Stomach (tissue), 8 donors: ENCODE measurements at regions not wholly inside any gene's neighbourhood (a gene's known extent, or its start where the extent isn't known, plus 50 kb on each side); places are given as distances from the start of the nearest gene placed in this dataset.

Experiments
- DNase-seq, 2 donors: peaks; one replicate each; pipeline versions ENCODE4 v3.0.0 to v3.0.0-alpha.2; 2013 to 2019
- H3K27ac ChIP-seq, 5 donors: fragments of 200-600 bp in 4 of 5; sonication (generic) in 4 of 5; one replicate each; pipeline ENCODE4 v1.5.1; 2013 to 2019; ENCODE audit warnings: mild to moderate bottlenecking in 1 of 5, moderate library complexity in 1 of 5
- H3K27me3 ChIP-seq, 3 donors: fragments of 200-600 bp; sonication (generic); one replicate each; pipeline ENCODE4 v1.5.1; 2017 to 2019; ENCODE audit warnings: mixed run types in 1 of 3
- H3K36me3 ChIP-seq, 4 donors: fragments of 200-600 bp; sonication (generic); 1 replicate in 3 of 4; 2 replicates in 1 of 4; pipeline ENCODE4 v1.5.1; 2016 to 2019
- H3K4me1 ChIP-seq, 4 donors: fragments of 200-600 bp; sonication (generic); one replicate each; pipeline ENCODE4 v1.5.1; 2016 to 2019
- H3K4me3 ChIP-seq, 4 donors: fragments of 200-600 bp; sonication (generic) in 3 of 4; one replicate each; pipeline ENCODE4 v1.5.1; 2016 to 2019; ENCODE audit warnings: mild to moderate bottlenecking in 1 of 4
- H3K9me3 ChIP-seq, 4 donors: fragments of 200-600 bp; sonication (generic); one replicate each; pipeline ENCODE4 v1.5.1; 2016 to 2019
- EP300 ChIP-seq: sonication (generic); formaldehyde crosslinking; IDR thresholded peaks from one replicate; pipeline ENCODE4 v1.6.1; 2017; ENCODE audit warnings: antibody characterized with exemption
- POLR2A ChIP-seq, 4 donors: fragments of 450-650 bp; IDR thresholded peaks; one replicate each; pipeline ENCODE4 v1.6.1; 2016; ENCODE audit warnings: antibody characterized with exemption in 4 of 4, control low read depth in 2 of 4, mild to moderate bottlenecking in 1 of 4, moderate library complexity in 1 of 4
- POLR2AphosphoS5 ChIP-seq, 3 donors: sonication (generic); formaldehyde crosslinking; IDR thresholded peaks; one replicate each; pipeline ENCODE4 v1.6.1; 2016; ENCODE audit warnings: antibody characterized with exemption in 3 of 3
- WGBS, 5 donors: extraction: QIAGEN DNeasy Blood & Tissue Kit in 3 of 5; methylation state at CpG; one replicate each; pipeline versions ENCODE4 v1.1.5 to v1.1.7; 2013 to 2018; 5-methylcytosine and 5-hydroxymethylcytosine counted together
- intact Hi-C: fragments of 100-400 bp; cut with DNase I; formaldehyde crosslinking; loops from one replicate; pipeline ENCODE4 v1.15.1; 2023; ENCODE audit warnings: low total_unique reads
- TF ChIP-seq, protein P1 (sequence below), 7 experiments: fragments of 450-650 bp in 4 of 7; fragments of 200-600 bp in 3 of 7; sonication (generic) in 3 of 7; IDR thresholded peaks; one replicate each; pipeline ENCODE4 v1.5.1; 2016 to 2019; ENCODE audit warnings: antibody characterized with exemption in 7 of 7, control low read depth in 2 of 7, mild to moderate bottlenecking in 1 of 7
- donor health status: healthy with polysubstance abuse.
- donor health status: Bipolar disorder and iron deficiency.
- donor health status: healthy.

DNA sequence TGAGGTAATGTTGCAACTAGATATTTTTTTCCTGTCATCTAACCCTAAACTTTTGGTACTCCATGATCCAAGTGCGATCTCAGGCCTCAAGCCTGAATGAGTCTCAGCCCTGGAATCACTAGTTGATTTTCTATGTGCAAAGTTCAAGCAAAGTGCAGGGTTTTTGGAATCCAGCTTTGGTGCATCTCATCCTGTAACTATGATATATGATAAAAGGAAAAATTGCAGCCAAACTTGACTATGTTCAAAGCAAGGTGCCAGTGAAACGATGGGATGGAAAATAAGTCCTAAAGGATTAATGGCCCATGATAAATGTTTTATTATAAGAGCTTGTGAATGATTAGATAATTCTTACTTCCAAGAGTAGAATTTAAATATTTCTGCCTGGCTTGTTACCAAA, 78.9 kb upstream of the NT5C1B start:
- no peaks in the 10 kb centered on the region for H3K36me3 ChIP-seq
- no peak overlapping the region for H3K27ac ChIP-seq
- peaks cover 0 to 1% (median 0%) of the 10 kb centered on the region in 4 donors for H3K9me3 ChIP-seq
- no peaks in the 10 kb centered on the region for H3K27me3 ChIP-seq
- peak in 1 of 2 donors; percentile 56 for DNase-seq
- no peaks in the 10 kb centered on the region for H3K4me1 ChIP-seq
- TF ChIP-seq, protein P1, sequence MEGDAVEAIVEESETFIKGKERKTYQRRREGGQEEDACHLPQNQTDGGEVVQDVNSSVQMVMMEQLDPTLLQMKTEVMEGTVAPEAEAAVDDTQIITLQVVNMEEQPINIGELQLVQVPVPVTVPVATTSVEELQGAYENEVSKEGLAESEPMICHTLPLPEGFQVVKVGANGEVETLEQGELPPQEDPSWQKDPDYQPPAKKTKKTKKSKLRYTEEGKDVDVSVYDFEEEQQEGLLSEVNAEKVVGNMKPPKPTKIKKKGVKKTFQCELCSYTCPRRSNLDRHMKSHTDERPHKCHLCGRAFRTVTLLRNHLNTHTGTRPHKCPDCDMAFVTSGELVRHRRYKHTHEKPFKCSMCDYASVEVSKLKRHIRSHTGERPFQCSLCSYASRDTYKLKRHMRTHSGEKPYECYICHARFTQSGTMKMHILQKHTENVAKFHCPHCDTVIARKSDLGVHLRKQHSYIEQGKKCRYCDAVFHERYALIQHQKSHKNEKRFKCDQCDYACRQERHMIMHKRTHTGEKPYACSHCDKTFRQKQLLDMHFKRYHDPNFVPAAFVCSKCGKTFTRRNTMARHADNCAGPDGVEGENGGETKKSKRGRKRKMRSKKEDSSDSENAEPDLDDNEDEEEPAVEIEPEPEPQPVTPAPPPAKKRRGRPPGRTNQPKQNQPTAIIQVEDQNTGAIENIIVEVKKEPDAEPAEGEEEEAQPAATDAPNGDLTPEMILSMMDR (IDR thresholded peaks at IDR 0.05) = no peak
- 60 to 73% (median 72%) methylated on average over 2 of the region's 2 CpGs for WGBS, 5 donors
- H3K4me3 ChIP-seq = no peak overlapping the region
- intact Hi-C loops = no loop called here

DNA sequence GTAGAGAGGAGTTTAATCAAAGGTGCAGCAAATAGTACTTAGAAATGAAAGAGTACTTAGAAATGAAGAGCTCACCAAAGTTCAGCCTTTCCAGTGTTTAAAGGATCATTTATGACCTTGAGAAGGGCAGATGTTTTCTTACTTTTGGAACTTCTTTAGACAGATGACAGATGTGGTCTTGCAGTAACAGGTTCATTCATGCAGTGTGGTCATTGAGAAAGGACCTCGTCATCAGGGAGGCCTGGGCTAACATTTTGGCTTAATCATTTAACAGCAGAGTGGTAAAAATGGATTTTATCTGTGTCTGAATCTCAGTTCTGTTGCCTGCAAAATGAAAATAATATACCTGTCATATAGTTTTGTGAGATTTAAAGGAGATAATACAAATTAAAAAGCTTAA, 75.1 kb upstream of the NT5C1B start:
- Histone ChIP-seq H3K36me3 (no peaks in the 10 kb centered on the region), H3K27ac (no peak overlapping the region), H3K4me1 (no peaks in the 10 kb centered on the region), H3K27me3 (no peaks in the 10 kb centered on the region), H3K9me3 (no peaks in the 10 kb centered on the region), H3K4me3 (no peak overlapping the region)
- 82 to 100% (median 96%) methylated on average over 1 of the region's 1 CpG for WGBS, 5 donors
- DNase-seq = no peak
- intact Hi-C loops = no loop called here
- no peak for TF ChIP-seq POLR2AphosphoS5 (IDR thresholded peaks at IDR 0.05)
- TF ChIP-seq EP300 = no peak
- TF ChIP-seq, protein P1 (IDR thresholded peaks at IDR 0.05) = no peak
- TF ChIP-seq POLR2A (IDR thresholded peaks at IDR 0.05) = no peak

DNA sequence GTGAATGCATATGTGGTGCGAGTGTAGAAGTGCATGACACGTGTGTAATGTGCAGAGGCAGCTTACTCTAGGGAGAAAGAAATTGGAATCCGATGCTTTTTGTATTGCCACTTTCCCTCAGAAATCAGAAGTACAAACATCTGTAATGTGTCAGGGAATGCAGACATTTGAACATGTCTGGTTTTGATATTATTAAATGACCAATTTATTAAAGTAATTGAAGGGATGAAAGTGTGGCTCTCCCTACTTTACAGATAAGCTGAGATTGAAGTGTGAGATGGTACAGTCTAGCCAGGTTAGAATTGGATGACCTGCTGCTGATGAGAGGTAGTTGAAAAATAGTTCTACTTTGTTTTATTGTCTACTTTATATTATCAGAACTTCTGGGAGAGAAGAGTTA, 74.5 kb upstream of the NT5C1B start:
- no peak for TF ChIP-seq POLR2A (IDR thresholded peaks at IDR 0.05)
- no peak for TF ChIP-seq POLR2AphosphoS5 (IDR thresholded peaks at IDR 0.05)
- TF ChIP-seq, protein P1 (IDR thresholded peaks at IDR 0.05) = no peak
- TF ChIP-seq EP300 = no peak
- intact Hi-C loops = no loop called here
- DNase-seq = no peak
- Histone ChIP-seq H3K27me3 (no peaks in the 10 kb centered on the region), H3K36me3 (no peaks in the 10 kb centered on the region), H3K4me1 (no peaks in the 10 kb centered on the region), H3K4me3 (no peak overlapping the region), H3K27ac (no peak overlapping the region), H3K9me3 (no peaks in the 10 kb centered on the region)
- WGBS, 5 donors = 79 to 88% (median 86%) methylated on average over 3 of the region's 3 CpGs

DNA sequence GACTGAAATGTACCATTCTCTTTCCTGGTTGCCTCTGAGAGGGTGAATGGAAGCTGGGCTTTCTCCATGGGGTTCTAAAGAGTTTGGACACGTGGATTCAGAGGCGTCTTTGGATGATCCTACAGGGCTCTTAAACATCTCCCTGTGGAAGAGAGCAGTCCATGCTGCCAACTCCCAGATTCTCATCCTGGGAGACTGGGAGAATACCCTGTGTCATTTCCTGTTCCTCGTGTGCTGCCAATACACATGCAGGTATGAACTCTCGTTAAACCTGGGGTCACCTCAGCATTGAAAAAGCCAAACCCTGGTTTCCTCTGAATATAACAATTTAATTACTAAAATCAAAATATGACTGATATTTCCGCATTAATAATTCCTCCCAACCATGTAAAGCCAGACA, 73.3 kb upstream of the NT5C1B start:
- Histone ChIP-seq H3K36me3 (no peaks in the 10 kb centered on the region), H3K27me3 (no peaks in the 10 kb centered on the region), H3K4me1 (no peaks in the 10 kb centered on the region), H3K9me3 (no peaks in the 10 kb centered on the region), H3K4me3 (no peak overlapping the region), H3K27ac (no peak overlapping the region)
- 84 to 91% (median 86%) methylated on average over 5 of the region's 5 CpGs for WGBS, 5 donors
- intact Hi-C loops = no loop called here
- no peak for DNase-seq
- TF ChIP-seq, protein P1 (IDR thresholded peaks at IDR 0.05) = no peak
- TF ChIP-seq POLR2A (IDR thresholded peaks at IDR 0.05) (no peak), EP300 (no peak), POLR2AphosphoS5 (IDR thresholded peaks at IDR 0.05) (no peak)

DNA sequence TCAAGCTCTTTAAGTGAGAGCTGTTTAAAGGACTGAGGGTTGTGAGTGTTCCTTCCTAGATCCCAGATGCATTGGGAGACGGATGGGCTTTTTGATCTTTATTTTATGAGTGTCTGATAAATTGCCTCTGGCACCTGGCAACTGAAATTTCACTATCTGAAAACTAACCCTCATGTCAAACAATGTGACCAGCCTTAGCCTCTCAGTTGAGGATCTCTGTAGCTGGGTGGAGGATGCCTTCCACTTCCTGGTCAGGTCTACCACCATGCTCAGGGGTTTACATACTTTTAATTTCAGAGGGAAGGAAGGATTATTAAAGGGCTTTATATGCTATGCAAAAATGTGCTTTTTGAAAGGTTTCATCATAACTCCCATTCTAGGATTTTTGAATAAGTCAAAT, 70.5 kb upstream of the NT5C1B start:
- Histone ChIP-seq H3K9me3 (no peaks in the 10 kb centered on the region), H3K4me3 (no peak overlapping the region), H3K36me3 (no peaks in the 10 kb centered on the region), H3K27ac (no peak overlapping the region), H3K27me3 (no peaks in the 10 kb centered on the region), H3K4me1 (no peaks in the 10 kb centered on the region)
- no peak for DNase-seq
- TF ChIP-seq POLR2A (IDR thresholded peaks at IDR 0.05) (no peak), EP300 (no peak), POLR2AphosphoS5 (IDR thresholded peaks at IDR 0.05) (no peak)
- TF ChIP-seq, protein P1 (IDR thresholded peaks at IDR 0.05) = no peak
- intact Hi-C loops = no loop called here
- WGBS, 5 donors = 63 to 93% (median 79%) methylated on average over 1 of the region's 1 CpG
